ENCODE measurements at regions not wholly inside any gene's neighbourhood (a gene's known extent, or its start where the extent isn't known, plus 50 kb on each side); places are given as distances from the start of the nearest gene placed in this dataset.
A peak's percentile ranks its signal among the peaks of the same experiment; 100 is the strongest.
"Not testable (repeated sequence)": the region's sequence is repeated elsewhere in the genome, so short reads cannot be mapped to it uniquely, and the experiment has no call there.

GRCh38 chr5:62223312-62223670 is 82.7 kb upstream of the KIF2A start:
- dilution Hi-C loops (cut with MboI; ENCODE audit: extremely low pct_ligation_motif_present, low sequenced_read_pairs); H3K9me3 ChIP-seq (replicated peaks; ENCODE audit: control insufficient read depth, insufficient read depth, low read length); H4K20me1 ChIP-seq (replicated peaks; ENCODE audit: control insufficient read depth, extremely low read depth, insufficient read depth, low read length); H3K79me2 ChIP-seq (ENCODE audit: control insufficient read depth, insufficient read depth, low read length); H3K4me3 ChIP-seq (replicated peaks in 1 of 3; ENCODE audit: insufficient read depth in 1 of 3, low read depth in 1 of 3, low read length in 3 of 3); H2AFZ ChIP-seq (ENCODE audit: low read depth, low read length); H3K4me2 ChIP-seq (ENCODE audit: insufficient read depth, low read length); FAIRE-seq; BruUV-seq (replicated peaks); H3K9me1 ChIP-seq (replicated peaks; ENCODE audit: control insufficient read depth, extremely low read depth, insufficient read depth, low read length); DNase-seq (ENCODE audit: low read depth, low spot score); H3K9ac ChIP-seq (replicated peaks; ENCODE audit: extremely low read depth, insufficient read depth, low read length); intact Hi-C loops (cut with micrococcal nuclease); H3K4me1 ChIP-seq (ENCODE audit: control insufficient read depth, extremely low read depth, insufficient read depth, low read length); H3K36me3 ChIP-seq (ENCODE audit: control insufficient read depth in 2 of 2, extremely low read depth in 1 of 2, insufficient read depth in 2 of 2, low read length in 2 of 2); H3K27me3 ChIP-seq (ENCODE audit: control insufficient read depth in 2 of 2, insufficient read depth in 2 of 2, low read length in 2 of 2); H3K27ac ChIP-seq (ENCODE audit: insufficient read depth, low read depth, low read length): not testable (repeated sequence)
- ChIA-PET POLR2A (interaction anchor here (0.7 kb wide), 2 partner anchors 75 to 556 kb away, joined by 5 read pairs; no protein-coding TSS in a partner anchor), CTCF (interaction anchor here (2.1 kb wide), 2 partner anchors 129 to 131 kb away, joined by 14 to 28 read pairs; no protein-coding TSS in a partner anchor)
- TF ChIP-seq CTCF (IDR thresholded peaks at IDR 0.05; ENCODE audit: extremely low read depth in 1 of 2, insufficient read depth in 1 of 2, low read depth in 1 of 2, low read length in 2 of 2): peak; percentile 5 to 10

- intact Hi-C loops (cut with micrococcal nuclease): loop anchor here (1.0 to 5.0 kb wide), 4 partner anchors 52 to 178 kb away; partner anchors contain the start of gene DIMT1
- POLR2A ChIA-PET; H3K36me3 ChIP-seq (ENCODE audit: control insufficient read depth in 2 of 2, extremely low read depth in 1 of 2, insufficient read depth in 2 of 2, low read length in 2 of 2); FAIRE-seq; BruUV-seq (replicated peaks); H3K27ac ChIP-seq (ENCODE audit: insufficient read depth, low read depth, low read length); H3K9ac ChIP-seq (replicated peaks; ENCODE audit: extremely low read depth, insufficient read depth, low read length); H4K20me1 ChIP-seq (replicated peaks; ENCODE audit: control insufficient read depth, extremely low read depth, insufficient read depth, low read length); H3K79me2 ChIP-seq (ENCODE audit: control insufficient read depth, insufficient read depth, low read length); H3K4me3 ChIP-seq (replicated peaks in 1 of 3; ENCODE audit: insufficient read depth in 1 of 3, low read depth in 1 of 3, low read length in 3 of 3); DNase-seq (ENCODE audit: low read depth, low spot score); H3K9me1 ChIP-seq (replicated peaks; ENCODE audit: control insufficient read depth, extremely low read depth, insufficient read depth, low read length); H3K27me3 ChIP-seq (ENCODE audit: control insufficient read depth in 2 of 2, insufficient read depth in 2 of 2, low read length in 2 of 2); dilution Hi-C loops (cut with MboI; ENCODE audit: extremely low pct_ligation_motif_present, low sequenced_read_pairs); H3K9me3 ChIP-seq (replicated peaks; ENCODE audit: control insufficient read depth, insufficient read depth, low read length); H2AFZ ChIP-seq (ENCODE audit: low read depth, low read length); H3K4me2 ChIP-seq (ENCODE audit: insufficient read depth, low read length); H3K4me1 ChIP-seq (ENCODE audit: control insufficient read depth, extremely low read depth, insufficient read depth, low read length): not testable (repeated sequence)
- CTCF ChIA-PET: interaction anchor here (0.6 to 2.1 kb wide), 17 partner anchors 8 to 554 kb away, joined by 3 to 28 read pairs (median 4); partner anchors contain the start of gene KIF2A
Observed at GRCh38 chr5:62224987-62225601, 80.9 kb upstream of the KIF2A start.

- H3K27me3 ChIP-seq (ENCODE audit: control insufficient read depth in 2 of 2, insufficient read depth in 2 of 2, low read length in 2 of 2); FAIRE-seq; BruUV-seq (replicated peaks); POLR2A ChIA-PET; H3K36me3 ChIP-seq (ENCODE audit: control insufficient read depth in 2 of 2, extremely low read depth in 1 of 2, insufficient read depth in 2 of 2, low read length in 2 of 2); H3K27ac ChIP-seq (ENCODE audit: insufficient read depth, low read depth, low read length); H2AFZ ChIP-seq (ENCODE audit: low read depth, low read length); H3K4me2 ChIP-seq (ENCODE audit: insufficient read depth, low read length); DNase-seq (ENCODE audit: low read depth, low spot score); H3K9ac ChIP-seq (replicated peaks; ENCODE audit: extremely low read depth, insufficient read depth, low read length); H3K4me1 ChIP-seq (ENCODE audit: control insufficient read depth, extremely low read depth, insufficient read depth, low read length); H3K4me3 ChIP-seq (replicated peaks in 1 of 3; ENCODE audit: insufficient read depth in 1 of 3, low read depth in 1 of 3, low read length in 3 of 3); H3K9me3 ChIP-seq (replicated peaks; ENCODE audit: control insufficient read depth, insufficient read depth, low read length); H3K9me1 ChIP-seq (replicated peaks; ENCODE audit: control insufficient read depth, extremely low read depth, insufficient read depth, low read length); CTCF ChIA-PET; H4K20me1 ChIP-seq (replicated peaks; ENCODE audit: control insufficient read depth, extremely low read depth, insufficient read depth, low read length); H3K79me2 ChIP-seq (ENCODE audit: control insufficient read depth, insufficient read depth, low read length); dilution Hi-C loops (cut with MboI; ENCODE audit: extremely low pct_ligation_motif_present, low sequenced_read_pairs); intact Hi-C loops (cut with micrococcal nuclease): not testable (repeated sequence)
Observed at GRCh38 chr5:62230876-62231388, 75.1 kb upstream of the KIF2A start.
